Hepatocyte (in vitro differentiated cells): ENCODE measurements at regions not wholly inside any gene's neighbourhood (a gene's known extent, or its start where the extent isn't known, plus 50 kb on each side); places are given as distances from the start of the nearest gene placed in this dataset.

Experiments
- DNase-seq: peaks from one replicate; pipeline ENCODE4 v3.0.0-alpha.2; 2016; ENCODE audit warnings: low spot score
- H2AFZ ChIP-seq: fragments of 200-600 bp; sonication (generic); 2 replicates; pipeline ENCODE4 v1.6.0; 2016; ENCODE audit warnings: antibody characterized with exemption, mild to moderate bottlenecking
- H3K27ac ChIP-seq: fragments of 200-600 bp; sonication (generic); 2 replicates; pipeline ENCODE4 v1.5.1; 2016; ENCODE audit warnings: mild to moderate bottlenecking
- H3K27me3 ChIP-seq: fragments of 200-600 bp; sonication (generic); 2 replicates; pipeline ENCODE4 v1.6.1; 2016
- H3K36me3 ChIP-seq: fragments of 200-600 bp; sonication (generic); replicated peaks from 2 replicates; pipeline ENCODE4 v1.5.1; 2016; ENCODE audit warnings: low read depth; ENCODE audit not compliant: insufficient read depth
- H3K4me1 ChIP-seq: fragments of 200-600 bp; sonication (generic); 2 replicates; pipeline ENCODE4 v1.5.1; 2016; ENCODE audit warnings: mild to moderate bottlenecking, moderate library complexity; ENCODE audit not compliant: insufficient read depth
- H3K4me2 ChIP-seq: fragments of 200-600 bp; sonication (generic); 2 replicates; pipeline ENCODE4 v1.6.0; 2016
- H3K4me3 ChIP-seq: fragments of 200-600 bp; sonication (generic); 2 replicates; pipeline ENCODE4 v1.5.1; 2016; ENCODE audit warnings: mild to moderate bottlenecking
- H3K79me2 ChIP-seq: fragments of 200-600 bp; sonication (generic); 2 replicates; pipeline ENCODE4 v1.6.0; 2017; ENCODE audit warnings: mild to moderate bottlenecking
- H3K9me2 ChIP-seq: fragments of 200-600 bp; sonication (generic); replicated peaks from 2 replicates; pipeline ENCODE4 v1.6.0; 2017; ENCODE audit warnings: mild to moderate bottlenecking; ENCODE audit not compliant: insufficient read depth
- H3K9me3 ChIP-seq: fragments of 200-600 bp; sonication (generic); 2 replicates; pipeline ENCODE4 v1.5.1; 2016; ENCODE audit warnings: low read depth, mild to moderate bottlenecking
- H4K20me1 ChIP-seq: fragments of 200-600 bp; sonication (generic); 2 replicates; pipeline ENCODE4 v1.6.0; 2016; ENCODE audit warnings: mild to moderate bottlenecking; ENCODE audit not compliant: insufficient read depth, poor library complexity, severe bottlenecking
- CTCF ChIP-seq: fragments of 200-600 bp; sonication (generic); IDR thresholded peaks from 2 replicates; pipeline ENCODE4 v1.5.1; 2016; ENCODE audit warnings: antibody characterized with exemption, mild to moderate bottlenecking; ENCODE audit not compliant: poor library complexity
- EZH2 ChIP-seq: fragments of 200-600 bp; sonication (generic); IDR thresholded peaks from 2 replicates; pipeline ENCODE4 v1.6.1; 2016; ENCODE audit warnings: antibody characterized with exemption, mild to moderate bottlenecking, borderline replicate concordance
- EZH2phosphoT487 ChIP-seq: fragments of 200-600 bp; sonication (generic); IDR thresholded peaks from one replicate; pipeline ENCODE4 v1.6.1; 2018; ENCODE audit warnings: antibody characterized with exemption, mild to moderate bottlenecking, low read depth, moderate library complexity; ENCODE audit not compliant: unreplicated experiment, severe bottlenecking
- WGBS: methylation state at CpG from one replicate; pipeline ENCODE4 v1.1.6; 2016; ENCODE audit warnings: low lambda C conversion rate; ENCODE audit errors: missing lambda C conversion rate; 5-methylcytosine and 5-hydroxymethylcytosine counted together

GRCh38 chr9:129490583-129491486 lies 130.1 kb downstream of the C9orf50 start:
- Histone ChIP-seq H3K36me3 (no peaks in the 10 kb centered on the region), H2AFZ (no peak overlapping the region), H3K79me2 (peaks cover 34% of the 10 kb centered on the region), H3K27me3 (no peaks in the 10 kb centered on the region), H3K4me3 (no peak overlapping the region), H3K4me1 (peaks cover 74% of the 10 kb centered on the region), H3K9me2 (no peaks in the 10 kb centered on the region), H4K20me1 (no peaks in the 10 kb centered on the region), H3K9me3 (no peaks in the 10 kb centered on the region), H3K4me2 (peak overlapping the region; percentile 85), H3K27ac (peak overlapping the region; percentile 100)
- peak; percentile 61 for DNase-seq
- 73% methylated on average over 11 of the region's 11 CpGs for WGBS
- TF ChIP-seq EZH2 (no peak), CTCF (no peak), EZH2phosphoT487 (no peak)

DNA sequence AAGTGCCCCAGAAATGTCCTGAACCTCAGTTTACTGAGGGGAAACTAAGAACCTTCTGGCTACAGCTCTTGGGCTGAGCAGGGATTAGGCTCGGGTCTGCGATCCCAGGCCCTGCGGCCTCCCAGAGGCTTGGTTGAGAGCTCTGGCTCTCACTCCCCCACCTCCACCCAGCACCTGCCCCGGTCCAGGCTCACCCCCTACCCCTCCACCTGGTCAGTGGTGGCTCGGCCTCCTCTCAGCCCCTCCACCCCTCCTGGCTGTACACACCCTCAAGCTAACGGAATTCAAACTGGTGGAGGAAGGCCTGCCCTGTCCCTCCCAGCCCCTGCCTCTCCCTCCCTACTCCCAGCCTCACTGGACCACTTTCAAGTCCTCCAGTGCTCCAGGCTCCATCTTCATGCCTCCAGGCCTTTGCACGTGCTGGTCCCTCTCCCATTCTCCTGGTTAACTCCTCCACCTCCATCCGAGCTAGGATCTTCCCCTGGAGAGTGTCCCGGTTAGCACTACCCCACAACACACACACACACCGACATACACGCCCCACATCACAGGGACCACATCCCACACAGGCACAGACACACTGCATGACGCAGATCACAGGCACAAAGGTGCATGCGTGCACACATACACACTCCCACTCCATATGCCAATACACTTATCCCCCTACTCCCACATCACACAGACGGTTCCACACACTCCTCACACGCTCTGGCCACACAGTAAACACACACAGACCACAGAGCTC lies 130.9 kb downstream of the C9orf50 start:
- Histone ChIP-seq H3K4me1 (peaks cover 74% of the 10 kb centered on the region), H3K27ac (peak overlapping the region; percentile 100)
- no peak for DNase-seq

DNA sequence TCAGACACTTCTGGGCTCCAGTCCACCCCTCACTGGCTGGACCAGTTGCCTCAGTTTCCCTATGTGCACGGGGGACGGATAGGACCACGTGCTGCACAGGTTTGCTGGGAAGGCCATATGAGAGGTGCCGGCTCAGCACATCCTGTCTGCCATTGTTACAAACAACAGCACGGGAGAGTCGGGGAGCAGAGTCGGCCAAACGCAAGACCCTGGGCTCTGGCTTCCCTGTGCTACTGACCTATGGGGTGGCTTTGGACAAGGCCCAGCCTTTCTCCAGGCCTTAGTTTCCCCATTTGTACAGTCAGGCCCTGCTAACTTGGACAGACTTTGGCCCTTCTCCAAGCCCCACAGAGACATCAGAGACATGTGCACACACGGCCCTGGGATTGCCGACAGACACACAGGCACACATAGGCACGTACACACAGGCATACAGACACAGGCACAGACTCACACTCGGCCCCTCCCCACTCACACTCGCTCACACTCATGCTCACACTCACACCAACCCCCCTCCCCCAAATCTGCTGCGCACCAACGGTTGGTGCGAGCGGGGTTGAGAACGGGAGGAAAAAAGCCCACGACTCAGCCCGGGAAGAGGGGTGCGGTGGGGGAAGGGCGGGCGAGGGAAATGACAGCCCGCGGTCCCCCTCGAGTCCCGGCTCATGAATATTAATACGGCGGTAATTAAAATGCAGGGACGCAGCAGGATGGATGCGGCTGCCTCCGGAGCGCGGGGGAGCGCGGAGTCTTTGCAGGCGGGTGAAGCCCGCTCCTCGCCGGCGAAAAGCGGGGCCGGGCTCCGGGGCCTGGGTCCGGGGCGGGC lies 133.0 kb downstream of the C9orf50 start:
- peak overlapping the region; percentile 85 for H3K4me2 ChIP-seq
- H3K36me3 ChIP-seq: no peaks in the 10 kb centered on the region
- DNase-seq: peak; percentile 72
- peak overlapping the region; percentile 15 for H3K4me3 ChIP-seq
- H2AFZ ChIP-seq: no peak overlapping the region
- TF ChIP-seq CTCF (no peak), EZH2phosphoT487 (no peak), EZH2 (no peak)
- no peaks in the 10 kb centered on the region for H4K20me1 ChIP-seq
- H3K79me2 ChIP-seq: peaks cover 41% of the 10 kb centered on the region
- no peaks in the 10 kb centered on the region for H3K9me3 ChIP-seq
- peak overlapping the region; percentile 100 for H3K27ac ChIP-seq
- no peaks in the 10 kb centered on the region for H3K9me2 ChIP-seq
- peaks cover 73% of the 10 kb centered on the region for H3K4me1 ChIP-seq
- H3K27me3 ChIP-seq: no peaks in the 10 kb centered on the region
- WGBS: 35% methylated on average over 17 of the region's 46 CpGs

More for the DNA sequence above, 130.9 kb downstream of the C9orf50 start:
- TF ChIP-seq EZH2phosphoT487 (no peak), CTCF (no peak), EZH2 (no peak)
- Histone ChIP-seq H2AFZ (no peak overlapping the region), H3K79me2 (peaks cover 34% of the 10 kb centered on the region), H3K27me3 (no peaks in the 10 kb centered on the region), H4K20me1 (no peaks in the 10 kb centered on the region), H3K9me2 (no peaks in the 10 kb centered on the region), H3K4me3 (peak overlapping the region; percentile 54), H3K4me2 (peak overlapping the region; percentile 85), H3K36me3 (no peaks in the 10 kb centered on the region), H3K9me3 (no peaks in the 10 kb centered on the region)
- WGBS: 62% methylated on average over 11 of the region's 15 CpGs
